KMS-11 (cell line): ENCODE measurements at regions not wholly inside any gene's neighbourhood (a gene's known extent, or its start where the extent isn't known, plus 50 kb on each side); places are given as distances from the start of the nearest gene placed in this dataset.

Experiments used
- H2AFZ ChIP-seq: fragments of 200-600 bp; sonication (generic); 2 replicates; pipeline ENCODE4 v1.6.1; 2016; ENCODE audit warnings: antibody characterized with exemption, mixed run types, low read depth
- H3K27ac ChIP-seq: fragments of 200-600 bp; sonication (generic); 2 replicates; pipeline ENCODE4 v1.6.1; 2016; ENCODE audit warnings: mild to moderate bottlenecking, mixed run types
- H3K27me3 ChIP-seq: fragments of 200-600 bp; sonication (generic); 2 replicates; pipeline ENCODE4 v1.6.1; 2017; ENCODE audit warnings: mild to moderate bottlenecking, low read depth, mixed run types, moderate library complexity; ENCODE audit not compliant: insufficient read depth
- H3K36me3 ChIP-seq: fragments of 200-600 bp; sonication (generic); 2 replicates; pipeline ENCODE4 v1.6.1; 2017; ENCODE audit warnings: mild to moderate bottlenecking, mixed run types; ENCODE audit not compliant: insufficient read depth
- H3K4me1 ChIP-seq: fragments of 200-600 bp; sonication (generic); 2 replicates; pipeline ENCODE4 v1.6.1; 2016; ENCODE audit warnings: mild to moderate bottlenecking, low read depth, mixed run types; ENCODE audit not compliant: poor library complexity, severe bottlenecking
- H3K4me2 ChIP-seq: fragments of 200-600 bp; sonication (generic); 2 replicates; pipeline ENCODE4 v1.7.0; 2016; ENCODE audit warnings: mild to moderate bottlenecking, mixed run types
- H3K4me3 ChIP-seq: fragments of 200-600 bp; sonication (generic); IDR thresholded peaks from 2 replicates; pipeline ENCODE4 v1.6.1; 2017; ENCODE audit warnings: low read depth, low read length, mixed read lengths; ENCODE audit not compliant: insufficient read depth
- H3K79me2 ChIP-seq: fragments of 200-600 bp; sonication (generic); 2 replicates; pipeline ENCODE4 v1.6.1; 2016; ENCODE audit warnings: low read depth, mixed run types; ENCODE audit not compliant: insufficient read depth
- H3K9ac ChIP-seq: fragments of 200-600 bp; sonication (generic); 2 replicates; pipeline ENCODE4 v1.6.1; 2016; ENCODE audit warnings: mild to moderate bottlenecking, mixed run types
- H4K20me1 ChIP-seq: fragments of 200-600 bp; sonication (generic); 2 replicates; pipeline ENCODE4 v1.6.1; 2016; ENCODE audit warnings: mild to moderate bottlenecking, mixed run types; ENCODE audit not compliant: insufficient read depth
- TF ChIP-seq, protein P1 (sequence below): fragments of 200-600 bp; sonication (generic); conservative IDR thresholded peaks from 2 replicates; pipeline ENCODE4 v1.6.1; 2017; ENCODE audit warnings: low read depth, mild to moderate bottlenecking, antibody characterized with exemption, low read length, moderate library complexity, mixed read lengths

DNA sequence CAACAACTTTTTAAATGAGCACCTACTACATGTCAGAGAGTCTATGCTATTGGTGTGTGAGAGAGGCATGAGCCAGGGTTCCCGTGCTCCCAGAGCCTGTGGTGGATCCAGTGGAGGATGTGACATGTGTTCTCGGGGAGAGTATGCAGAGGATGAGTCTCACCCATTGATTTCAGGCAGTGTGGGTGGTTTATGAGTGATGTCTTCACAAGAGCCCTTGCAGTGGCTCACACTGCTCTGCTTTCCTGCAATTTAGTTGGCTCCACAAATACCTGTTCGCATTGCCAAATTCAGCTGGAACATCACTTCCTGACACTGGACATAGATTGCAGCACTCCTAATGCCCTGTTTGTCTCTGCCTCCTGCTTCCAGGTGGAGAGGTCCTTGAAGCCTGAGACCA, 243.6 kb upstream of the CXCR4 start:
- Histone ChIP-seq H3K36me3 (no peaks in the 10 kb centered on the region), H3K4me1 (no peaks in the 10 kb centered on the region), H3K4me3 (no peak overlapping the region), H3K4me2 (no peak overlapping the region), H3K79me2 (no peaks in the 10 kb centered on the region), H3K27ac (no peak overlapping the region), H2AFZ (no peak overlapping the region), H3K9ac (no peak overlapping the region), H3K27me3 (no peaks in the 10 kb centered on the region), H4K20me1 (no peaks in the 10 kb centered on the region)
- TF ChIP-seq, protein P1, sequence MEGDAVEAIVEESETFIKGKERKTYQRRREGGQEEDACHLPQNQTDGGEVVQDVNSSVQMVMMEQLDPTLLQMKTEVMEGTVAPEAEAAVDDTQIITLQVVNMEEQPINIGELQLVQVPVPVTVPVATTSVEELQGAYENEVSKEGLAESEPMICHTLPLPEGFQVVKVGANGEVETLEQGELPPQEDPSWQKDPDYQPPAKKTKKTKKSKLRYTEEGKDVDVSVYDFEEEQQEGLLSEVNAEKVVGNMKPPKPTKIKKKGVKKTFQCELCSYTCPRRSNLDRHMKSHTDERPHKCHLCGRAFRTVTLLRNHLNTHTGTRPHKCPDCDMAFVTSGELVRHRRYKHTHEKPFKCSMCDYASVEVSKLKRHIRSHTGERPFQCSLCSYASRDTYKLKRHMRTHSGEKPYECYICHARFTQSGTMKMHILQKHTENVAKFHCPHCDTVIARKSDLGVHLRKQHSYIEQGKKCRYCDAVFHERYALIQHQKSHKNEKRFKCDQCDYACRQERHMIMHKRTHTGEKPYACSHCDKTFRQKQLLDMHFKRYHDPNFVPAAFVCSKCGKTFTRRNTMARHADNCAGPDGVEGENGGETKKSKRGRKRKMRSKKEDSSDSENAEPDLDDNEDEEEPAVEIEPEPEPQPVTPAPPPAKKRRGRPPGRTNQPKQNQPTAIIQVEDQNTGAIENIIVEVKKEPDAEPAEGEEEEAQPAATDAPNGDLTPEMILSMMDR, result no peak

DNA sequence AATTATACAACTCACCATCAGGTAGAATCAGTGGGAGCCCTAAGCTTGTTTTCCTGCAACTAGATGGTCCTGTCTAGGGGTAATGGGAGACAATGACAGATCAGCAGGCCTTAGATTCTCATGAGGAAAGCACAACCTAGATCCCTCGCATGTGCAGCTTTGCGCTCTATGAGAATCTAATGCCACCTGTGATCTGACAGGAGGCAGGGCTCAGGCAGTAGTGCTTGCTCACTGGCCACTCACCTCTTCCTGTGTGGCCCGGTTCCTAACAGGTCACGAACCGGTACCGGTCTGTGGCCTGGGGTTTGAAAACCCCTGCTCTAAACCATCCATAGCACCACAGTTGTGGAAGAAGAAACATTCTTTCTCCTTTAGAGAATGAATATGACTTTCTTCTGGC, 242.8 kb upstream of the CXCR4 start:
- Histone ChIP-seq H2AFZ (no peak overlapping the region), H3K4me2 (no peak overlapping the region), H3K79me2 (no peaks in the 10 kb centered on the region), H3K27me3 (no peaks in the 10 kb centered on the region), H3K4me1 (no peaks in the 10 kb centered on the region), H3K27ac (no peak overlapping the region), H4K20me1 (no peaks in the 10 kb centered on the region), H3K9ac (no peak overlapping the region), H3K36me3 (no peaks in the 10 kb centered on the region), H3K4me3 (no peak overlapping the region)
- TF ChIP-seq, protein P1, result no peak

DNA sequence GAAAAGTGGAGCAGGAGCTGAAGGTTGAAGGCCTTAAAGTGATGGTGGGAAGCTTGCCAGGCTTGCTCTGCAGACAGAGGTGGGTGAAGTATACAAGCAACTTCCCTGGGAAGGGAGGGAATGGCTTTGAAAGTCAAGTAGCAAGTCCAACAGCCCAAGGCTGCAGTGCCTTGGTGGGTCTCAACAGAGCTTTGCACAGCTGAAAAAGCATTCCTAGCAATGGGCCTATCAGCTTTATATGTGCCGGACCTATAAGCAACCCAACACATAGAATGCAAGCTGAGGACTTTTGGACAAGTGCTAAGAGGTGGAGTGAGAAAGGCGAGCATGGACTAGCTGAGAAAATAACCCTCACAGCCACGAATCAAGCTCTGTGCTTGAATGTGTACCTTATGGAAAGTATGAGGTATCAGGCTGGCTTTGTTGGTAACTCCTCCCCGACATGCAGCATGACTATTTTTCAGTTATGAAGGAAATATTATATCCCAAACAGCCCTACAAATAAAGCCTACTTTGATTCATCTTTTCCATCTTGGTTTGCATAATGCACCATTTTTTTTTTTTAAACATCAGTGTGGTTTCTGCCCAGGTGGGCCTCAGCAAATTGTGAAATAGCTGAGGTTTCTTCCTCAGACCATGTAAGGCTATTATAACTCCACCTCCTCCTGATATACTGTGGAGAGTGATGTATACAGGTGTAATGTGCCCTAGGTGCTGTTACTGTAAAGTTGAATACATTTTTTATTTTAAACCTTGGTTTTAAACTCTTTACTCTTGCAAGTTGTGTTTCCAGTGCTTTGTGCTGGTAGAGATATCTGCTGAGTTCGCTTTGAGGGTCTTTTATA, 241.4 kb upstream of the CXCR4 start:
- Histone ChIP-seq H3K9ac (no peak overlapping the region), H2AFZ (no peak overlapping the region), H4K20me1 (no peaks in the 10 kb centered on the region), H3K4me1 (no peaks in the 10 kb centered on the region), H3K27ac (no peak overlapping the region), H3K79me2 (no peaks in the 10 kb centered on the region), H3K27me3 (no peaks in the 10 kb centered on the region), H3K4me2 (no peak overlapping the region), H3K4me3 (no peak overlapping the region), H3K36me3 (no peaks in the 10 kb centered on the region)
- TF ChIP-seq, protein P1, result no peak

DNA sequence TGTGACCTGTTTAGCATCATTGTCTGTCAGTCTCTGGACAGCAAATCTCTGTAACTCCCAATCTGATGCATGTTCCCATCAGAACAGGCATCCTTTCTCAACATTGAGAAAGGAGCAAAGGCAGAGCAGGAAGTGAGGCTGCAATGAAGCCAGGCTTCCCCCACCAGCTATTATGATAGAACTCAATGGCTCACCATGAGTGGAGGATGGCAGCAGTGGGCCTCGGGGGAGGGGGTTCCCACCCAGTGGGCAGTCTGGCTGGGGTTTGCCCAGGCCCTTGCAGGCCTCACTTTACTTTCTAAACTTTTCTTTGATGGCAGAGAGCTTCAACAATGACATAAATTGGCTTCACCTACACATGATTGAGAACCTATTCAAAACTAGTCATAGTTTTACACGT, 240.6 kb upstream of the CXCR4 start:
- Histone ChIP-seq H3K4me1 (no peaks in the 10 kb centered on the region), H3K4me3 (no peak overlapping the region), H3K4me2 (no peak overlapping the region), H3K36me3 (no peaks in the 10 kb centered on the region), H4K20me1 (no peaks in the 10 kb centered on the region), H3K9ac (no peak overlapping the region), H3K27me3 (no peaks in the 10 kb centered on the region), H2AFZ (no peak overlapping the region), H3K79me2 (no peaks in the 10 kb centered on the region), H3K27ac (no peak overlapping the region)
- TF ChIP-seq, protein P1, result no peak
